ENCODE measurements at regions not wholly inside any gene's neighbourhood (a gene's known extent, or its start where the extent isn't known, plus 50 kb on each side); places are given as distances from the start of the nearest gene placed in this dataset.

DNA sequence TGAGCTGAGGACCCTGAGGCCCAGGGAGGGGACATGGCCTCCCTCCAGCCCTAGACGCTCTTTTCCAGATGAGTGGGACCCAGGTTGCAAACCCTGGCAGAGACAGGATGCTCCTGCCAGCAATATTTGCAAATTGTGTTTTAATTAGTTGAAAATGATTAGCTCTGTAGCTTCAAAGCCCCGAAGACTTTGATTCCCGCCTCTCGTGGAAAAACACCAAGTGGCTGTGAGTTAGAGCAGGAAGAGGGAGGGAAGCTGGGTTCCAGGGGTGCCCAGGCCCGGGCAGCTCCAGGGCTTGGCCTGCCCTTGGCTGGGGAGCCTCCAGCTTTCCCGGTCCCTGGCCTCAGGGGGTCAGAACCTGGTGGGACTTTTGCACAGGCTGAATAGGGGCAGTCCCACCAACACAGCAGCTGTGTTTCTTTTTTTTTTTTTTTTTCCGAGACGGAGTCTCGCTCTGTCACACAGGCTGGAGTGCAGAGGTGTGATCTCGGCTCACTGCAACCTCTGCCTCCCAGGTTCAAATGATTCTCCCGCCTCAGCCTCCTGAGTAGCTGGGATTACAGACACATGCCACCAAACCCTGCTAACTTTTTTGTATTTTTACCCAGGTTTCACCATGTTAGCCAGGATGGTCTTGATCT is 101.6 kb upstream of the RTL6 start:
- H3K4me3 ChIP-seq (replicated peaks in 1 of 2; ENCODE audit: low read depth in 2 of 2, low read length in 2 of 2): no peak overlapping the region
- TF ChIP-seq, protein P1, sequence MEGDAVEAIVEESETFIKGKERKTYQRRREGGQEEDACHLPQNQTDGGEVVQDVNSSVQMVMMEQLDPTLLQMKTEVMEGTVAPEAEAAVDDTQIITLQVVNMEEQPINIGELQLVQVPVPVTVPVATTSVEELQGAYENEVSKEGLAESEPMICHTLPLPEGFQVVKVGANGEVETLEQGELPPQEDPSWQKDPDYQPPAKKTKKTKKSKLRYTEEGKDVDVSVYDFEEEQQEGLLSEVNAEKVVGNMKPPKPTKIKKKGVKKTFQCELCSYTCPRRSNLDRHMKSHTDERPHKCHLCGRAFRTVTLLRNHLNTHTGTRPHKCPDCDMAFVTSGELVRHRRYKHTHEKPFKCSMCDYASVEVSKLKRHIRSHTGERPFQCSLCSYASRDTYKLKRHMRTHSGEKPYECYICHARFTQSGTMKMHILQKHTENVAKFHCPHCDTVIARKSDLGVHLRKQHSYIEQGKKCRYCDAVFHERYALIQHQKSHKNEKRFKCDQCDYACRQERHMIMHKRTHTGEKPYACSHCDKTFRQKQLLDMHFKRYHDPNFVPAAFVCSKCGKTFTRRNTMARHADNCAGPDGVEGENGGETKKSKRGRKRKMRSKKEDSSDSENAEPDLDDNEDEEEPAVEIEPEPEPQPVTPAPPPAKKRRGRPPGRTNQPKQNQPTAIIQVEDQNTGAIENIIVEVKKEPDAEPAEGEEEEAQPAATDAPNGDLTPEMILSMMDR (IDR thresholded peaks at IDR 0.05; ENCODE audit: low read depth, low read length): no peak
- DNase-seq (ENCODE audit: low read depth in 2 of 2): no peak

DNA sequence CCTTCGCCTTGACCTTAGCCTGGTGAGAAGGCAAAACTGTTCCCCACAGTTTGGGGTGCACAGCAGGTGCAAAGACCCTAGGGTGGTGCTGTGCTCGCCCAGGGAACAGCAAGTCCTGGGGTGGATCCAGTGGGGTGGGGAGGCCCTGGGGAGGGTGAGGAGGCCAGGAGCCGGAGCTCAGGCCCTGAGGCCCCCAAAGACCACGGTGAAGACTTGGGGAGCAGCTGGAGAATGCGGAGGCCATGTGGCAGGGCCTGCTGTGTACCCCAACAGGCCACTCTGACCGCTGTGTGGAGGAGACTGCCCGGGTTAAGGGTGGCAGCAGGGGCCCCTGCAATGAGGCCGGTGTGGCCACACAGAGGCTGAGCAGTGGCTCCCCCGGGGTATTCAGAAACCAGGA is 101.1 kb upstream of the RTL6 start:
- H3K4me3 ChIP-seq (replicated peaks in 1 of 2; ENCODE audit: low read depth in 2 of 2, low read length in 2 of 2): no peak overlapping the region
- TF ChIP-seq, protein P1 (IDR thresholded peaks at IDR 0.05; ENCODE audit: low read depth, low read length): no peak
- DNase-seq (ENCODE audit: low read depth in 2 of 2): no peak

DNA sequence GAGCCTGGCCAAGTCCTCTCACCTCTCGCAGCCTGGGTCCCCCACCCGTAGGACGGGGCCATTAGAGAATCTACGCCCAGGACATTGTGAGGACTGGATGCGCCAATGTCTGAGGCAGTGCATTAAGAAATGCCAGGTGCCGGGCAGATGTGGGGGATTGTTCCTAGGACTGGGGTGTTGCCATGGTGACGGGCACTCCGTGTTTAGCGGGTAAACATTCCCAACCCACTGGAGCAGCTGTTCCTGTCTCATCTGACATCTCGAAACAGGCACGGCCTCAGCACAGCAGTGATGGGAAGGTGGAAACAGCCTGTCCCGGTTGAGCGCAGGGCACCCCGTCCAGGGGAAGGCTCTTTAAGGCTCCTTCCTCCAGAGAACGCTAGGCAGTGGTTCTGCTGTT is 99.6 kb upstream of the RTL6 start:
- TF ChIP-seq, protein P1 (IDR thresholded peaks at IDR 0.05; ENCODE audit: low read depth, low read length): no peak
- no peak for DNase-seq (ENCODE audit: low read depth in 2 of 2)
- no peak overlapping the region for H3K4me3 ChIP-seq (replicated peaks in 1 of 2; ENCODE audit: low read depth in 2 of 2, low read length in 2 of 2)

DNA sequence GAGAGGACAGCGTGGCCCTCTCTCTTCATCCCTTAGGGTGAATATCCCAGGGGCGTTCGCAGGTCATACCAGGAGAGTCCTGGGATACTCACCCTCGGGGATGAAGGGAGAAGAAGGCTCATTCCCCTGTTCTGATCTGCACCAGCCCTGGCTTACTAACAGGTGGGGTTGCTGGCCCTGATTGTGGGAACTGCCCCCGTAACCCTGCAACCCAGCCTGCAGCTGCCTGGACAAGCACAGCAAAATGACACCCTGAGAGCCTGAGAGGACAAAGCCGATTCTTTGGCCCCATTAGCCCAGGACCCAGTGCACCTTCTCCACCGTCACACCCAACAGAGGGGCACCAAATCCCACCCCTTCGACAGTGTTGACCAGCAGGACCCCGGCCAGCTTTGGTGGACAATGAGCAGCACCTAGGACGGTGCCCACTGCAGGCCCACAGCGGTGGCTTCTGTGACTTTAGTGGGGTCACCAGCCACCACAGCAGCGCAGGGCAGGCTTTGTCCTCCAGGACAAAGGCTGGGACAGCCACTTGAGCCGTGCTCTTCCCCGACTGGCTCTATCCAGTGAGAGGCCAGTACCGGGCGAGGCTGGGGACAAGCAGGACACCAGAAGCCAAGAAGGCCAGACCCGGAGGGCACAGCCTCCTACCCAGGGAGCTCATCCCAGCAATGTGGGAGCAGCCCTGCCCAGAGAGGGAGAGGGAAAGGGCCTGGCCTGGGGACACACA is 98.5 kb upstream of the RTL6 start:
- no peak overlapping the region for H3K4me3 ChIP-seq (replicated peaks in 1 of 2; ENCODE audit: low read depth in 2 of 2, low read length in 2 of 2)
- no peak for DNase-seq (ENCODE audit: low read depth in 2 of 2)
- TF ChIP-seq, protein P1 (IDR thresholded peaks at IDR 0.05; ENCODE audit: low read depth, low read length): no peak

DNA sequence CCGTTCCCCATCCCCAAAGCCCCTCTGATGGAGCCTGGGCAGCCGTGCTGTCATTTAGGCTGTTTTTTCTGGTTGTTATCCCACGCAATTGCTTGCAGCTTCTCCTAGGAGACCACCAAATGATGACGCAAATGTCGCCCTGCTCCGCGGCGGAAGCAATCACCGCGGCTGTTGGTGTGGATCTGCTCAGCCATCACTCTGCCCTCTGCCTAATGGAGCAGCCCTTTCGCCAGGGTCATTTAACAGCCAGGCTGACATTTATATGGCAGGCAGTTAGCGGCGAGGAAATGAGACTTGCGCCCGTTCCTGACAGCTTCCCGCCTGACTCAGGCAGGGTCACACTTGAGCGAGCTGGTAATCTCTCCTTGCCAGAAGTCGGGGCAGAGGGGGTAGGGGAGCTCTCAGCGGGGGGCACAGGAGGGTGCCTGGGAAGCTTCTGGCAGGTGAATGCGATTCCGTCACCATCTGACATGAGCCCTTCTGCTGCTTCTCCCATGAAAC is 97.9 kb upstream of the RTL6 start:
- H3K4me3 ChIP-seq (replicated peaks in 1 of 2; ENCODE audit: low read depth in 2 of 2, low read length in 2 of 2): no peak overlapping the region
- TF ChIP-seq, protein P1 (IDR thresholded peaks at IDR 0.05; ENCODE audit: low read depth, low read length): no peak
- peak in 1 of 2 donors; percentile 53 for DNase-seq (ENCODE audit: low read depth in 2 of 2)

DNA sequence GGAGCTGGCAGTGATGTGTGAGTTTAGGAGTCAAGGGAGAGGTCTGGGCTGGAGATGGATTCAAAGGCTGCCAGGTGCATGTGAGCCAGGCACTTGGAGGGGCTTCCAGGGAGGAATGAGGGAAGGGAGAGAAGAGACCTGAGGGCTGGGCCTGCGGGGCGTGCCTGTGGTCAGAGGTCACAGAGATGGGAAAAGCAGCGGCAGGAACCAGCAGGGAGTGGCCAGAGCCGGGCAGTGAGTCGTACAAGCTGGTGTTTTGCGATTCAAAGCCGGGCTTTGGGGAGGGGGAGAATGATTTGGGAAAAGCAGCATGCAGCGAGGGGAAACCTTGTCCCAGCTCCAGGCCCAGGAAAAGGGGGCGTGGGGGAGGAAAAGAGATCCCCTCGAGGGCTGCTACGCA is 96.9 kb upstream of the RTL6 start:
- DNase-seq (ENCODE audit: low read depth in 2 of 2): no peak
- H3K4me3 ChIP-seq (replicated peaks in 1 of 2; ENCODE audit: low read depth in 2 of 2, low read length in 2 of 2): no peak overlapping the region
- TF ChIP-seq, protein P1 (IDR thresholded peaks at IDR 0.05; ENCODE audit: low read depth, low read length): no peak
